H4 (cell line): ENCODE measurements at regions not wholly inside any gene's neighbourhood (a gene's known extent, or its start where the extent isn't known, plus 50 kb on each side); places are given as distances from the start of the nearest gene placed in this dataset.

ENCODE experiments used
- DNase-seq: peaks from one replicate; pipeline ENCODE4 v3.0.0-alpha.2; 2015; ENCODE audit warnings: low spot score

DNA sequence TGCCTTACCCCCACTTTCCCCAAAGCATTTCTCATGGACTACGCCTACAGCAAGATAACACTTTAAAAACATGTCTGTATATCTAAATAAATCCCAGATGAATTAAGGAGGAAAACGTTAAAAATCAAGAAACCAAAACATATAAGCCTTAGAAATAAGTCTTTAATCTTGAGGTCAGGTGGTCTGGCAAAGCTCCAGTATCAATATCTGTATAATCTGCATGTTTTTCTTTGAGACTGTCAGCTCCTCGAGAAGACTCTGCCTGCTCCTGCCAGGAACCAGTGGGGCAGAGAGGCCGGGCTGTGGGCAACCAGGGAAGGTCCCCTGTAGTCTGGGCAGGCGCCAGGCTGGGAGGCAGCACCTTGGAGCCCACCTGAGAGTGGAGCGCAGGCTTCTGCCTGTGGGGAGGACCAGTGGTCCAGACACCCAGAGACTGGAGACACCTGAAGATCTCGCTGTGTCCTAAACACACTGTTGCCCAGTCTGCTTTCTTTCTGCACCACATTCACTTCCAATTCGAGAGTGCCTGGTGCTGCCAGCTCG, 291.0 kb upstream of the SOX11 start:
- DNase-seq, result no peak

DNA sequence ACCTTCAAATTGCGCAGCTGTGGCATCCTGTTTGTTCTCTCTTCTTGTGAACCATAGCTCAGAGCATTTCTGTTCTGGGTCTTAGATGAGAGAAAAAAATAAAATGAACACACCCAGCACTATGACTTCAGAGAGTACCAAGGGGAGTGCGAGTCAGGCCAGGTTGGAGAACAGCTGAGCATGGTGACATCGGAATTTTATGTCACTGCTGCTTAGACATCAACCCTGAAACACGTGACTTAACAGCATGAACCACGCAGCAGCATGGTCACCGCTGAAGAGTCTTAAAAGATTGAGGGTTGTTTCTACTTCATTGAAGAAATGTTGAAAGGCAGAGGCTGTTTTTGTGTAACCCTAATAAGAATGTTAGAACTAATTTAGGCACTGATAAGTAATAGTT, 288.8 kb upstream of the SOX11 start:
- no peak for DNase-seq

DNA sequence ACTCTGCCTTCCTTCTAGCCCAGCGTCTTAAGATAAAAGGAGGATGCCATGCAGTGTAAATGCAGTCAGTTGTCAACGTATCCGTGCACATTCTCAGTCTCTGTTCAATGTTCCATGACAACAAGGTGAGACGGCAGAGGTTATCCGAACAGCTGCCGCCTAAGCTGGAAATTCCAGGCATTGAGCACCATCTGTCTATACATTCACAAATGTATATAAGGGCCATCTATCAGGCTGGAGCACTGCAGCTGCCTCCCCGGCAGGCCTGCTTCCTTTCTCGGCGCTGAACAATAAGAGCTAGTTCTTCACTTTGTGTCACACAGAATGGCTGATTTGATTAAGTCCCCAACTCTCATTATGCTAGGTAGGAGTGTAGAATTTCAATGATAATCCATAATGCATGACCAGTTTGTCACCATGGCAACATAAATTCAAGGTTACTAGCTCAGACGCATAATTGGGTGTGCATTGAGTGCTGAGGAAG, 282.2 kb upstream of the SOX11 start:
- DNase-seq, result no peak

DNA sequence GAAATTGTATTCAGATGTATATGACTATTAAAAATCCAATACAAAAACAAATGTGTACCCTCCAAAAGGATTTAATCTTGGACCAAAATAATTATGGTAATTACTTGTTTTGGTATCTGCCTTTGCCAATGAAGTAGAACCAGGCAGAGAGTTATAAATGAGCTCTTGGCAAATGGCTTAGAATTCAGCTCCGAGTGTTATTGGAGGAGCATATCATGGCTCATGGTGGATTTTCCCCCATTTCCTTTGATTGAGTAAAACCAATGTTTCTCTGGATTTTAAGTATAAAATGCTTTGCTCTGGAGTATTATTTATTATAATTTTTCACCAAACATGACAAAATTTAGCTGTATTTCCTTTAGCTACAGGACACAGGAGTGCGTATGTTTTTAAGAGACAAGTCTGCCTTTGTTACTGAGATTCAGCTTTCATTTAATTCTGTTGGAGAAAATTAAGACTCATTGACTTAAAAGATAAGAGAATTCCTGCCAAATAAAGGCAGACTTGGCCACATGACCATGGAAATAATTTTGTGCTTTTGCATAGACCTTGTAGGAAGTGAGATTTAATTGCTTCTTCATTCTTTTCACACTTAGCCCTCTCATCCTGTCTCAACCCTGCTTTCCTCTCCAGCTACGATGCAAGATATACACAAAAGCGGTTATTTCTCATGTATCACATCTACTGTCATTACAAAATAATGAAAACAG, 281.0 kb upstream of the SOX11 start:
- DNase-seq, result no peak

DNA sequence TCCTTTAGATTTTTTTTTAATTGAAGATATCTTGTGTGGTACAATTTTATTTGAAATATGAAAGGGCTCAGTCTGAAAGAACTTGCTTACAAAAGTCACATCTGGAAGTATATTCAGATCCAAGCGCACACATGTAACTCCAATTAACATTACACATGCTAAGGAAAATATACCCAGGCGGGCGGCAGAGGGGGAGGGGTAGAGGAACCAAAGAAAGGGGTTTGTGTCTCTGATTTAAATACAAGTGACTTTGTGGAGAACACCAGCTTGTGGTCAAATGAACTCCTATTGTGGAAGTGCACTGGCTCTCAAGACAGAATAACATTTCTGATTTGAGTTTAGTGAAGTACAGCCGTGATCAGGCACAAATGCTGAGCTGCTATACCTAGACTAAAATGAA, 280.2 kb upstream of the SOX11 start:
- no peak for DNase-seq

DNA sequence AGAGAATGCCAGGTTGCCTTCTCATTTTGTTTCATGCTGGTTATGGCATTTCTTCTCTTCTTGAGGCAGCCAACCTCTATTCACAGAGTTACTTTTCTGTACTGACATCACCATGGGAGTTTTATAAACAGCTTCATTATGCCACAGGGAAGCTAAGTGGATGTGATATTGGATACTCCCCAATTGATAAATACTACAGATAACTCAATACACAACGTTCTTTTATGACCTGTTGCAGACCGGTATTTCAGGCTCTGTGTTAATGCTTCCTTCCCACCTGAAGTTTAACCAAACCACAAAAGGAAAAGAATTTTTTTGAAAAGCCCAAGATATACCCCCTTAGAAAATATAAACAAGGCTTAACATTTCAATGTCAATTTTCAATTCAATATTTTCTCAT, 258.3 kb upstream of the SOX11 start:
- no peak for DNase-seq

DNA sequence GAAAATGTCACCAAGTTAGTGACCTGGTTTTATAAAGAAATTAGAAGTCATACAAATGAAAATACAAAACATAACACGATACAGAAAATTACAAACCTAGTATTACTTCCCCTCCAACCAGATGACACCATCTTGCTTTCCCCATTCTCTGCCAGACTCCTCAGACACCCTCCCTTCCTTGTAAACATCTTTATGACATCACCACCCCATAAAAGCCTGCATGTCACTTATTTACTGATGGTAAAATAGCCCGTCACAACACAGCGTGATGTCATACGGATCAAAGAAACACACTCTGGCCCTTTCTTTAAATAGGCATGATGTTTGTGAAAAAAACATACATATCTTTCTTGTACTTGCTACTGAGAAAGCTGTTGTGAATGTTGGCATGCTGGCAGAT, 254.8 kb upstream of the SOX11 start:
- DNase-seq, result no peak

DNA sequence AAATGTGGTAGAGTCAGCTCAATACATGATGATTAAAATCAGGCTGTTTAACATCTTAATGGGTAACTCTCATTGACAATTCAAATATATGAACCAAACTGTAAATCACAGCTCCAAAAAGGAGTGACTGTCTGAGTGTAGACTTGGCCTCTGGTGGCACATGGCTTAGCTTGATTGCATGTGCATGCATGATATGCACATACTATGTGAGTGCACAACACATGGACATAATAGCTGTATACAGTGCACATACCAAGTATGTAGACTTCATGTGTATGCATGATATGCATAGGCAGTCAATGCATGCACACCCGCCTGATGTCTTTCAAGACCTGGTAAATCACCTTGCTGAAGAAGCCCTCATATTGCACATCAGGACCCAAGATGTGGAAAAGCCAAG, 252.0 kb upstream of the SOX11 start:
- no peak for DNase-seq

DNA sequence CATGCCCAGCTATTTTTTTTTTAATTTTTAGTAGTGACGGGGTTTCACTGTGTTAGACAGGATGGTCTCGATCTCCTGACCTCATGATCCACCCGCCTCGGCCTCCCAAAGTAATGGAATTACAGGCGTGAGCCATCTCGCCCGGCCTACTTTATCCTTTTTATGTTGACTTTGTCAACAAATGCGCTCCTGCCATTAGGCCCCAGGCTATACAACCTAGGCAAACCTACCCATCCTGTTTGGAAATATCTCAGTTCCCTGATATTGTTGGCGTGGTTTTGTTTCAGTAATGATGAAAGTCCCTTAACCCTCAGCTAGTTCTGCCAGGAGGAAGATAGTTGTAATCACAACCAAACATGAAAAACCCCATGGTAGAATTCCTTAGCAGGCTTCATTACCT, 249.4 kb upstream of the SOX11 start:
- DNase-seq, result no peak

DNA sequence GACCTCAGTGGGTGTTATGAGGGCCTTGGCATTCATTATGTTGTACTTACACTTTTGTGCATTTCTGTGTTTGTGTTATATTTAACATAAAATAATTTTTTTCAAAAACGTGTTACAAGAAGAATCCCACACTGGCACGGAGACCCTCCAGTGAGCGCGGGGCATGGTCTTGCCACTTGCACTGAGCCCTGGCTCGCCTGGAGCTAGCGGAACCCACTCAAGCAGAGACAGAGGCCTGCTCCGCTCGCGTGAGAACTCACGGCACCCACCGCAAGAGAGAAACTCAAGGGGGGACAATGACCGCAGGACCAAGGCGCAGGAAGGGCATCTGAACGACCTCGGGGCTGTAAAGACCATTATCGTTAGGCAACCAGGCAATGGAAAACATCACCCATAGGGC, 248.0 kb upstream of the SOX11 start:
- no peak for DNase-seq

DNA sequence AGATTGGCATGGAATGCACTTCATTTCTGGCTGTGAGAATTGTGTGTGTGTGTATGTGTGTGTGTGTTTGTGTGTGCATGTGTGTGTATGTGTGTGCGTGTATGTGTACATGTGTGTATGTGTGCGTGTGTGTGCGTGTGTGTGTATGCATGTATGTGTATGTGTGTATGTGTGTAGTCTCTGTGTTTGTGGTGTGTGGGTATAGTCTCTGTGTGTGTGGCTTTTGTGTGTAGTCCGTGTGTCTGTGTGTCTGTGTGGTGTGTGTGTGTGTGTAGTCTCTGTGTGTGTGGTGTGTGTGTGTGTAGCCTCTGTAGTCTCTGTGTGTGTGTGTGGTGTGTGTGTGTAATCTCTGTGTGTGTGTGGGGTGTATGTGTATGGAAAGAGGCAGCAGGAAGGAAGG, 247.3 kb upstream of the SOX11 start:
- DNase-seq, result no peak

DNA sequence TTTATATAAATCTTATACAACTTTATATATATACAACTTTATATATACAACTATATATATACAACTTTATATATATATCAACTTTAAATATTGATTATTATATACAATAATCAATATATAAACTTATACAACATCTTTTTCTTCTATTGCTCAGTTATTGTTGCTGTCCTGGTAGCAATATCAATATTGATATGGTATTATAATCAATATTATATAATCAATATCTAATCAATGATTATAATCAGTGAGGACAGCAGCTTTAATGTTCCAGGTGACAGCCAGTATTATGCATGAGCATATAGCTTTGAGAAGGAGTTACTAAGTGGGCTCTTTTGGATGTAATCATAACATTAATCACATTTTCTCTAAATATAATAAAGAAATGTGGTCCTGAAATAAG, 242.3 kb upstream of the SOX11 start:
- no peak for DNase-seq

DNA sequence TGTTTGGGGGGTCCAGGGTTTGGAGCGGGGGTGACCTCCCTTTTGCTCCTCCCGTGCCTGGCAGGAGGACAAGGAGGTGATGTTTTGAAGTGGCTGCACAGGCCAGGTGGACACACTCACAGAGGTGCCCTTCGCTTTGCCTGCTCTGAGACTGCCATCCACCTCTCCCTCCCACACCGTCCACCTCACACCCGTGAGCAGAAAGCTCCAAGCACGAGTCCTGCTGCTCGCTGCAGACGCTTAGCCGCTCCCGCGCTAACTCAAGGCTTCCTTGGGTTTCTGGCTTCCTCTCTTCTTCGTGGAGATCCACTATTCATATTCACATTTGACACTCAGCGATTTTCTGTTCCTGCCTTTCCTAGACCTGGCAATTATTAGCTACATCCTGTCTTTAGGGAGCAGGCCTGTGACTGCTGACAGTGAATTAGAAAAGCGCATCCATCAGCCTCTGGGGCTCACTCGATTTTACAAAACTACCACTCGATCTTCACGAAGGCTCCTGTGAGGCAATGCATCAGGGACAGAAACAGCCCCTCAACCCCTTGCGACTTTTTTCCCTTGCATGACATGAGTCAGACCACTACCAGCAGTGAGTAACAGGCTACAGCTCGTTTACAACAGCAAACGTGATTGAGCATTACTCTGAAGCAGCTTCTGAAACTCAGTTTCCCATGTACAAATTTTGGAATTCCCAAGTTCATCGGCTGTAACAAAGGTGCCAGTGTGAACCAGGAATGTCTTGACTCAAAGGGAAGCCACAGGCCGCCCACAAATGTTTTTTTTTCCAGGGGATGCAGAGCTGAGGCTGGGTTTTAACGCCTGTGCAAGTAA, 238.7 kb upstream of the SOX11 start:
- peak; percentile 47 for DNase-seq

DNA sequence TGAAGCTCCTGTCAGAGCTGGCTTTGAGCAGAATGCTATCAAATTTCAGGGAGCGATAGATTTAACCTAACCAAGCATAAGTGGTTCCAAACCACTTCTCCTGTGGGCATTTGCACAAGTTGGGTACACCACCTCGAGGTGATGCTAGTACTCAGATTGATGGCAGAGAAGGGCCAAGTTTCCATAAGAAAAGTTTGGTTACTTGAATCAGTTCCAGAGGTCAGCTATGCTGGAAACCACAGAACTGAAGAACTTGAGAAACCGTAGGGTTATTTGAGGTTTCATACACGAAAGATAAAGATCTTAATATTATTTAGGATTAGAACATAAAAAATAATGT, 238.2 kb upstream of the SOX11 start:
- DNase-seq, result no peak

DNA sequence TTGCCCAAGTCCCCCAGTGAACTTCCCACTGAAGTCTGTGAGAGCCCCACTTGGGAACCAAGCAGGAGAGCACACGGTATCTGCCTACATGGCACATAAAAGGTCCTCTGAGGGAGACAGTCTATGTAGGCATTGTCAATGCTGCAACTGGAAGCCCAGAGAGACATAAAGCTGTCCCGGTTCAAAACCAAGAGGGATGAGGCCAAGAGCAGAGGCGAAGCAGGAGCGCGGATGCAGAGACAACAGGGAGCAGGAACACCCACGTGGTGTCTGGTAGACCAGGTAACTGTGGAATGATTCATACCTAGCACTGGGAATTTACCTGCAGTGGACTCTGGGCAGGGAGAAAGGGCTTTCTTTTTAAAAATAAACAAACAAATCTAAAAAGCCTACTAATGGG, 233.1 kb upstream of the SOX11 start:
- no peak for DNase-seq

DNA sequence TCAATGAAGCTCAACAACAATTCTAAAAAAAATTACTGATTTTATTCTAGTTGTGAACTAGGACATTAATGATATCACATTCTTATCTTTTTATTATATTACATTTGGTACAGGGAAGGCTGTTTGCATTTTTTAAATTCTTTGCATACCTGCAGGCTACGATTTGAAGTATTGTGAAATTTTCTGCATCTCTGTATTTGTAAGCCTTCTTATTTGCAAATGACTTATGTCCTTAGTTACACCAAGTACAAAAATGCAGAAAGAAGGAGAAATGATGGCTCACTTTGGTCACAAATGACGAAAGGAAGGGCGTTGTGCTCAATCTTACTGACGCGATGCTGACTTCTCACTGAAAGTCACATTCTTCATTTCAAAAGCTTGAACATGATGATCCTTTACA, 227.5 kb upstream of the SOX11 start:
- no peak for DNase-seq

DNA sequence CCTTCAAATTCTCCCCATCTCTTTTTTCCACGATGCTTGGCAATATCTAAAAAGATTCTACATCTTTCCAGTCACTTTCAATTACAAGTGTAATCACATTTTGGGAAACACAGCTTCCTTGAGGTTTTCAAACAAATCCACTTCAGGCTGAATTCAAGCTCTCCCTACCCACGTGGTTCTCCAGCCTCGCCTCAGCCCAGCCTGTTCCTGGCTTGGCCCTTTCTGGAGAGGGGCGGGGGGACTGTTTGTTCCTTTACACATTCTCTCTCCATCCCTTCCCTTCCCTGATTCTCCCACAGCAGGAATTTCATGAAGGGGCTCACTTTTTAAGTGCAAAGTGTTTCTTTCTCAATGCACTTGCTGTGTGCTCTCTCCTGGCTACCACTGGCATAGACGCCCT, 226.3 kb upstream of the SOX11 start:
- no peak for DNase-seq

DNA sequence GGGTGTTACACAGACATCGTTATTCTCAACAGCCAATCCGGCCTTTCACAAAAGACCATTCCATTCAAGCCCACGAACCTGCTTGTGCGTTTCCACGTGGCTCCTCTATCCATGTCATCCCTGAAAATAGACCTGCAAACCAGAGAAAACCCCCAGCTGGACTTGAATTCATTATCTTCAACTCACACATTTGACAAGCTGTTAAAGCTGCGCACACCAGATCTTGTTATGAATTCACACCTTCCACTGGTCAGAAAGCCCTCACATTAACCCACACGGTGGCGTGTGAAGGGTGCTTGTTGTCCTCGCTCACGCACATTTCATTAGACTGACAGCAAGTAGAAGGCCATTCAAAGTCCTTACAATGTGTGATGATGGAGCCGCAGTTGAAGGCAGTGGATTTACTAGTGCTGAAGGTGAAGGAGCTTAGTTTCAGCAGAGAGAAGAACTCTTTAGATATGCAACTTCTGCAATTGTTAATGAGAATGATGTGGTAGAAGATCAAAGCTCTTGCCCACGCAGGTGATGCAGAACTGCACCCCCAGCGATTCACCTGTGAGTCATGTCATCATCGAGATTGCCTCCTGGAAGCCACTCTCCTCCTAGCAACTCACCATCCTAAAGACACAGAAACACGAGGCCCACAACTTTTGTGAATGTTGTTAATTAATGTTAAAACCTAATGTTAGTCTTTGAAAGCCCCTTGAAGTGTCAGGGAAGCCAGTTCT, 224.8 kb upstream of the SOX11 start:
- no peak for DNase-seq

DNA sequence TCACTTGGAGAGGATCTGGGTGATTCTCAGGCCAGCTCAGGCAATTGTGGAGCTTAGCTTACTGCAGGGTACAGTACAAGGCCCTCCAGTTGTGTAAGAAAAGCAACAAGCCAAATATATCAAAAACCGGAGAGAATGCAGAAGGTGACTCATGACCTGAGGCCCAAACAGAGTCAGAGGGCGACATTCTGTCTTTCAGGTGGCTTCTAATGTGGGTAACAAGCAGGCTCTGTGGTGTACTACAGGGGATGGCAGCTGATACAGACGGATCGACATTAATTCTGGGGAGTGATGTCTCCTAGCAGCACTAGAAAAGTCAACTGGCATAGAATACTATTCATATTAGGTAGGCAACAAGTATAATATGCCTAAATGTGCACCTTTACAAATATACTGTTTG, 219.5 kb upstream of the SOX11 start:
- no peak for DNase-seq

DNA sequence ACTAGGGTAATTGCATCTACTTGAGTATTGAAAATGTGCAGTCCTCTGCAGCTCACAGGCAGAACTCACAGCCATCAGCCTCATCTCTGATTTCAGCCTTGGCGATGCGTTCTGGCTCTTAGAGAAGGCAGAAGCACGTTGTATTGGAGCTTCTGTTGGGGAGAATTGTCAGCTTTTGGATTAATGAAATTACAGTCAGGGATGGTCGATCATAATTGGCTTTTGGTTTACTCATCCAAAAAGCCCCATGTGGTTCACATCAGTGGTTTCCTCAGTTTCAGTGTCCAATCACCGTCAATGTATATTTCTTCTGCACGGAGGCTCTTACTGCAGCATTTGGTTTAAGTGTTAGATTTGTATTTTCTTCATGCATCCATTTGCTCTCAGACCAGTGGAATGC, 218.5 kb upstream of the SOX11 start:
- DNase-seq, result no peak

DNA sequence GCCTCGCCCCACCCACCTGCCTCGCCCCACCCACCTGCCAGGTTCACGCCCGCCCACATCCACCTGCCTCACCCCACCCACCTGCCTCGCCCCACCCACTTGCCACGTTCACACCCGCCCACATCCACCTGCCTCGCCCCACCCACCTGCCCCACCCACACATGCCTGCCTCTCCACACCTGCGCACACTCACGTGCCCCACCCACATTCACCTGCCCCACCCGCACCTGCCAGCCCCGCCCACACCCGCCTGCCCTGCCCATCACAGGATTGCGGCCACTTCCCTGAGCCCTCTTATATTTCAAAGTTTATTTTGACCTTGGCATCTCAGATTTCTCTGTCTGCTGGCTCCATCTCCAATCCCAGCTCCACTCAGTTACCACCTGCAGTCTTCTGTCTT, 217.5 kb upstream of the SOX11 start:
- no peak for DNase-seq

DNA sequence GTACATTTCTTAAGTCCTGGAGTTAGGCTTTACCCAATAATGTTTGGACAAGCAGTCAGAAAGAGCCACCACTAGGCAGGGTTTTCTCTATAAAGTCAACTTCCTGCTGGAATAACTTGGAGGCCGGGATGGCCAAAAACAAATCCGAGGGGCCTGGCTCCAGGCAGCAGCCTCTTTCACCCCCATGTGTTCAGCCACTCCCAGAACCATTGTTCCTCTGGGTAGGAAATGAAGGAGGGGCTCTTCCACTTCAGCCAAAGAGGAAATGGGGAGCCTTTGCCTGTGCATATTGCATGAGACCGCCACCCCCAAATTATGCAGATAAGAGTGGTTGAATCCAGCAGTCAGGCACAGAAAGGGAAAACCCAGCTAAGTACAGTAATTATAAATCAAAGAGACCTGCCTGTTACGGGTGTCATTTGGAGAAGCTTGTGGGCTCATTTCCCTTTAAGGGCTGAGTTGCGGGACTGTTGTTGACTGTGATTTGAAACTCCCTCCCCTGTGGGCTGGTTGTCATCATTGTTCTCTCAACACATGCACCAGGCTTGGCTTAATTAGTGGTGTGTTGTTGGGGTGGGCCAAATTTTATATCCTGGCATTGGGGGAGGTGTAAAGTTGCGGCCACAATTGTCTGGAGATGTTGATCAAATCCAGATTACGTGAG, 212.8 kb upstream of the SOX11 start:
- no peak for DNase-seq
